ENCODE measurements at regions not wholly inside any gene's neighbourhood (a gene's known extent, or its start where the extent isn't known, plus 50 kb on each side); places are given as distances from the start of the nearest gene placed in this dataset.

DNA sequence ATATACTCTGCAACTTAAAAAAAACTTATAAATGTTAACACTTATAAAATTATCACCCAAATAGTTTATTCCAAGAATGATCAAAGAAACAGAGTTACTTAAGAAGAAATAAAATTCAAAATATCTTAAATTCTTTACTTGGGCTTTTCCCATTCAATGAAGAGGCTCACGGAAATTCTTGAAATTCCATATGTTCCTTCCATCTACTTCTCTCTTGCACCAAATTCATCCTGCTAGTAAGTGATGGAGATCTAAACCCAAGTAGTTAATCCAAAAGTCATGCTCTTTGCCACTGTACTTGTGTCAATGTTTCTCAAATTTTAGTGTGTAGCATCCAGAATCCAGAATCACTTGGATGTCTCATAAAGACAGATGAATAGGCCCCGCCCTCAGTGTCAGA lies 465.9 kb downstream of the TXNL1 start:
- no peak overlapping the region for H3K4me3 ChIP-seq (ENCODE audit: low read length)
- TF ChIP-seq, protein P1, sequence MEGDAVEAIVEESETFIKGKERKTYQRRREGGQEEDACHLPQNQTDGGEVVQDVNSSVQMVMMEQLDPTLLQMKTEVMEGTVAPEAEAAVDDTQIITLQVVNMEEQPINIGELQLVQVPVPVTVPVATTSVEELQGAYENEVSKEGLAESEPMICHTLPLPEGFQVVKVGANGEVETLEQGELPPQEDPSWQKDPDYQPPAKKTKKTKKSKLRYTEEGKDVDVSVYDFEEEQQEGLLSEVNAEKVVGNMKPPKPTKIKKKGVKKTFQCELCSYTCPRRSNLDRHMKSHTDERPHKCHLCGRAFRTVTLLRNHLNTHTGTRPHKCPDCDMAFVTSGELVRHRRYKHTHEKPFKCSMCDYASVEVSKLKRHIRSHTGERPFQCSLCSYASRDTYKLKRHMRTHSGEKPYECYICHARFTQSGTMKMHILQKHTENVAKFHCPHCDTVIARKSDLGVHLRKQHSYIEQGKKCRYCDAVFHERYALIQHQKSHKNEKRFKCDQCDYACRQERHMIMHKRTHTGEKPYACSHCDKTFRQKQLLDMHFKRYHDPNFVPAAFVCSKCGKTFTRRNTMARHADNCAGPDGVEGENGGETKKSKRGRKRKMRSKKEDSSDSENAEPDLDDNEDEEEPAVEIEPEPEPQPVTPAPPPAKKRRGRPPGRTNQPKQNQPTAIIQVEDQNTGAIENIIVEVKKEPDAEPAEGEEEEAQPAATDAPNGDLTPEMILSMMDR (conservative IDR thresholded peaks at IDR 0.05; ENCODE audit: low read length), result no peak
- no peak for DNase-seq (ENCODE audit: low read depth)

DNA sequence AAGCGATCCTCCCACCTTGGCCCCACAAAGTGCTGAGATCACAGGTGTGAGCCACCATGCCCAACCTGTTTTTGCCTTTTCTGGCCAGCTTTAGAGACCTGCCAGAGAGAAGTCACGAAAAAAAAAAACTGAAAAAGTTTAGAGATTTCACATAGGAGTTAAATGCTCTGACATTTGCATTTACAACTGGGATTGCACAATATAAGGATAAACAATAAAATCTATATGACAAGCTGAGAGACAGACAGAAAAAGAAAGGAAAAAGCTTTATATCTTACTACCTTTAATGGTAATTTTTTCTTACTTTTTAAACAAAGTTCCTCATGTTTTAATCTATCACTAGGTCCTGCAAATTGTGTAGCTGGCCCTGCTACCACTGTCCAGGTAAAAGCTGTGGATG lies 466.5 kb downstream of the TXNL1 start:
- TF ChIP-seq, protein P1 (conservative IDR thresholded peaks at IDR 0.05; ENCODE audit: low read length), result no peak
- DNase-seq (ENCODE audit: low read depth), result no peak
- no peak overlapping the region for H3K4me3 ChIP-seq (ENCODE audit: low read length)

DNA sequence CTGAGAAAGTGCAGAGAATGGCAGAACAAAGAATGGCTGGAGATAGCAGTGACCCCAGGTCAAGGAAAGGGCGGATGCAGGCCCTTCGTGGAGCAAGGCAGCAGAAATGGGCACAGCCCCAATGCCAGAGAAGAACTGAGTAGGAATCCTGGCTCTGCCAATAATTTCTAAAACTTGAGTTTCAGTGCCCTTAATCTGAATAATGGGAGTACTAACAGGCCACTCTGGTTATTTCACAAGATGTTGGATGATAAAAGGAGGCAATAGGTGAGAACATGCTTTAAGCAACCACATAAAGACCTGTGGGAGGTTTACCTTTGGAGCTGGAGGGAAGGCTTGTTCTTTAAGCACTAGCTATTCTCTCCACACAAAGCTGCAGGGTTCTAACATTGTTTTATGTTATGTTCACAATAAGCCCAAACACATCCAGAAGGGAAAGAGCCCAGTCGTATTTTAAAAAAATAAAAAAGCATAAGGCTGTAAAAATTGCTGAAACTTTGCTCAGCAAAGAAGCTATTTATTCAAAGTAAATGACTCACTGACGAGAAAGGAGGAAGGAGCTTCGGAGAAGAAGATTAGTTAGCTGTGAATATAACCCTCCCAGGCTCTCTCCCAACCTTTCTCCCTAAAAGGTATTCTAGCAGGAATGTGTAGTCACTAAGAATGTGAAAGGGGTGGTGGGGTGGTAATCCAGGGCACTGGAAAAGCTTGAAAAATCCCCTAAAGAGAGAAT lies 470.2 kb downstream of the TXNL1 start:
- no peak overlapping the region for H3K4me3 ChIP-seq (ENCODE audit: low read length)
- DNase-seq (ENCODE audit: low read depth), result peak; percentile 76
- TF ChIP-seq, protein P1 (conservative IDR thresholded peaks at IDR 0.05; ENCODE audit: low read length), result no peak

DNA sequence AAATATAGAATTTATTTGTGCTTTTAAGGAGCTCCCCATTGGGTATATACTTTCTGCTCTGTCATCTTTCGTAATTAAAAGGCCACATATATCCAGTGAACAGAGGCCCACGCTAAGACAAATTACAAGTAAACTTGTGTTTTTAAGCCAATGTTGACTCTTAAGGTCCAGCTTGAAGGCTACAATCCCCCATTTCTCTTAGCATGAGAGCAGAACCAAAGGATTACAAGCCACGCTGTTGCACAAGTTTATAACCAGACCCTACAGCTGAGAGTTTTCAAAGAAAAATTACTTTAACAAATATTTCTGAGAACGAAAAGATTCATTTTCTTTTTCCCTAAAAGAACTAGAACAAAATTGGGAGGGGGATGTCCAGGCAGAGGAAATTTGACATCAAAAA lies 471.0 kb downstream of the TXNL1 start:
- TF ChIP-seq, protein P1 (conservative IDR thresholded peaks at IDR 0.05; ENCODE audit: low read length), result no peak
- no peak for DNase-seq (ENCODE audit: low read depth)
- H3K4me3 ChIP-seq (ENCODE audit: low read length), result no peak overlapping the region

DNA sequence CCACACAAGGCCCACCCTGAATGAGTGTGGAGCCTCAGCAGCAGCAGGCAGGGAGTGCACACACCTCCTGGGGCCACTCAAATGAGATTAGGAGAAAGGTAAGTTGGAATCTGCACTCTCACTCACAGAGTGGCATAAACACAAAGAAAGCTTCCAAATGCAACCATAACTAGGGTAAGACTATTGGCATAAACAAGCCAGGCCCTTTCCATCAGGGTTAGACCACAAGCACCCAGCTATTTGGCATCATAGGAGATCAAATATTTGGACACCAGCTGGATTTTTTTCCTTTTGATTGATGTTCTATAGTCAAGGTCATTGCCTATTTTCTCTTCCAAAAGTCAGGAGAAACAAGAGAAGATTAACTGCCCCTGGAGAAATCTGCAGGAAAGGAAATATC lies 471.5 kb downstream of the TXNL1 start:
- H3K4me3 ChIP-seq (ENCODE audit: low read length), result no peak overlapping the region
- TF ChIP-seq, protein P1 (conservative IDR thresholded peaks at IDR 0.05; ENCODE audit: low read length), result no peak
- DNase-seq (ENCODE audit: low read depth), result peak; percentile 62

DNA sequence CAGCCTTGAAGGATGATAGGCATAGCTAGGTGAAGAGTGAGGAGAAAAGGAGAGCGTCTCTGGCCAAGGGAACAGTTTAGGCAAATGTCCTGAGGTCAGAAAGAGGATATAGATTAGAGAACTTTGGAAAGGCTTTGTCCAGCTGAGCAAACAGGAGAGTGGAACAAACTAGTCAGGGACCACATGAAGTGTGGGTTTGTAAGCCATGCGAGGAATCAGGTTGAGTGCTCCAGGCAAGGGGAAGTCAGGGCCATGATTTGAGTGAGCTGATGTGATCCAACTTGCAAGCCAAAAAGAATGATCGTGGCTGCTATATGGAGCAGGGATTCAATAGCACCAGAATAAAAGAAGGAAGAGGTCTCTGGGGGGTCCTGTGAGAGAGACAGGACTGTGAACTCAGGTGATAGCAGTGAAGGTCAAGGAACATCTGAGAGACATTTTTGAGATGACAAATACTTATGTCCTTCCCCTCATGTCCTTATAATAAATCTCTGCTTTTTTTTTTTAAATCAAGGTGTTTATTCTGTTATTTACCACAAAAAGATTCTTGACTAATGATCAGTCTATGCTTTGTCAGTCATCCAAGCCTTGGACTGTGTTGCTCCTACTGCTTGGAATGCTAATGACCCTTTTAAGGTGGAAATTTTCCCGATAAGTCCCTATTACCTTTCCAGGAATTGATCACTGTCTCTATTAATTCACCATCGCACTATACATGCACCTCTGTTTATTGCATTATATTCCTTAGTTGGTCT lies 472.6 kb downstream of the TXNL1 start:
- TF ChIP-seq, protein P1 (conservative IDR thresholded peaks at IDR 0.05; ENCODE audit: low read length), result no peak
- DNase-seq (ENCODE audit: low read depth), result no peak
- no peak overlapping the region for H3K4me3 ChIP-seq (ENCODE audit: low read length)
